Coronary artery (tissue), 2 donors: ENCODE measurements at regions not wholly inside any gene's neighbourhood (a gene's known extent, or its start where the extent isn't known, plus 50 kb on each side); places are given as distances from the start of the nearest gene placed in this dataset.
A peak's percentile ranks its signal among the peaks of the same experiment; 100 is the strongest.

Experiments
- DNase-seq: peaks from one replicate; pipeline ENCODE4 v3.0.0-alpha.2; 2017; ENCODE audit warnings: low spot score
- H3K27ac ChIP-seq, 2 donors: fragments of 200-600 bp; sonication (generic); one replicate each; pipeline ENCODE4 v1.5.1; 2016 to 2019
- H3K4me3 ChIP-seq: fragments of 200-600 bp; sonication (generic); 2 replicates; pipeline ENCODE4 v1.5.1; 2016; ENCODE audit warnings: mild to moderate bottlenecking, moderate library complexity
- TF ChIP-seq, protein P1 (sequence below): fragments of 200-600 bp; sonication (generic); IDR thresholded peaks from one replicate; pipeline ENCODE4 v1.5.1; 2019; ENCODE audit warnings: antibody characterized with exemption

DNA sequence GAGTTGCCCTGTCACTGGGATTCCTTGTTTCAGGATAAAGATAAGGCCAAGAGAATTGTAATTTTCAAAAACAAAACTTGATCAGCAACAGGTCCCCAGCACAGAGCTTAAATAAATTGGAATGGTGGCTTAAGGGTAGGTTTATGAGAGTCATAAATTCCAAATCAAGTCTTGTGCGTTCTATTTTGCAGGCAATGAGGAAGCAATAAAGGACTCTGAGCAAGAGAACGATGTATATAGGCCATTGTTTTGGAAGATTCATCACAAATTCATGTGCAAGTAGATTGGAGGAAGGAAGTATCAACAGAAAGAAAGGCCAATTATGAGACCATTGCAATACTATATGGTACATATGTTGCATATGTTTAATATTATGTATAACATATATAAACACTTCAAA, 65.7 kb upstream of the PGR start:
- TF ChIP-seq, protein P1, sequence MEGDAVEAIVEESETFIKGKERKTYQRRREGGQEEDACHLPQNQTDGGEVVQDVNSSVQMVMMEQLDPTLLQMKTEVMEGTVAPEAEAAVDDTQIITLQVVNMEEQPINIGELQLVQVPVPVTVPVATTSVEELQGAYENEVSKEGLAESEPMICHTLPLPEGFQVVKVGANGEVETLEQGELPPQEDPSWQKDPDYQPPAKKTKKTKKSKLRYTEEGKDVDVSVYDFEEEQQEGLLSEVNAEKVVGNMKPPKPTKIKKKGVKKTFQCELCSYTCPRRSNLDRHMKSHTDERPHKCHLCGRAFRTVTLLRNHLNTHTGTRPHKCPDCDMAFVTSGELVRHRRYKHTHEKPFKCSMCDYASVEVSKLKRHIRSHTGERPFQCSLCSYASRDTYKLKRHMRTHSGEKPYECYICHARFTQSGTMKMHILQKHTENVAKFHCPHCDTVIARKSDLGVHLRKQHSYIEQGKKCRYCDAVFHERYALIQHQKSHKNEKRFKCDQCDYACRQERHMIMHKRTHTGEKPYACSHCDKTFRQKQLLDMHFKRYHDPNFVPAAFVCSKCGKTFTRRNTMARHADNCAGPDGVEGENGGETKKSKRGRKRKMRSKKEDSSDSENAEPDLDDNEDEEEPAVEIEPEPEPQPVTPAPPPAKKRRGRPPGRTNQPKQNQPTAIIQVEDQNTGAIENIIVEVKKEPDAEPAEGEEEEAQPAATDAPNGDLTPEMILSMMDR, result no peak
- no peak overlapping the region for H3K4me3 ChIP-seq
- H3K27ac ChIP-seq, result no peak overlapping the region
- DNase-seq, result no peak

DNA sequence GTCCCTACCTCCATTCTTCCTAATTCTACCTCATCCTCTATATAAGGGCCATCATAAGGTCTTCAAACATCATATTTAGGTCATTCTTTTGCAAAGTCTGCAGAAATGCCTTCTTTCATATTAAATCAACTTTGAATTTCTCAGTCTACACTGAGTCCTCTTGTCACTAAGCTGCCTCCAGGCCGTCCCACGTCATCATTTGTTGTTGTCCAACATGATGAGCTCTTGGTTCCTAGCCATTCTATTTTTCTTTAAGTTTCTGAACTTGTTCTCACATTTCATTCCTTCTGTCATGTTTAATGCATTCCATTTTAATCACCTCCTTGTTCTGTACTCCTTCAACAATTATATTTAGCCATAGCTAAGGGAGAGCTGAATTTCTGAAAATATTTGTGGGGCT, 59.2 kb upstream of the PGR start:
- TF ChIP-seq, protein P1, result no peak
- Histone ChIP-seq H3K4me3 (no peak overlapping the region), H3K27ac (peak overlapping the region; percentile 6 to 56)
- DNase-seq, result no peak

DNA sequence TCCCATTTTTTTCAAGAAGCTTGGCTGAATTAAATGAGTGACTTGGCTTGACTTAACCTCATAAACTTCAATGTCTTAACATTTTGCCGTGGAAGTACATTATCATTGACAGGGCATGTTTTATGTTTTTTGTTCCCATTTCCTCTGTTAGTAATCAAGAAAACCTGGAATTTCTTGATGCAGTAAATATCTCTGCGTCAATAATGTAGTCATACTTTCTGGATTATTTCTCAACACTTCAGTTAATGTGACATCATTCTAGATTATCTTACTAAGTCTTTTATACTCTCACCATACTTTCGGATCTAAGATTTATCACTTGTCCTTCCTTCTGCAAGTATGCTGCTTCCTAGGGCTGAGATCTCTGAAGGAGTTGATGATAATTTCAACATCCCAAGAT, 58.6 kb upstream of the PGR start:
- TF ChIP-seq, protein P1, result no peak
- no peak for DNase-seq
- peak overlapping the region; percentile 6 to 56 for H3K27ac ChIP-seq
- peak overlapping the region; percentile 37 for H3K4me3 ChIP-seq

DNA sequence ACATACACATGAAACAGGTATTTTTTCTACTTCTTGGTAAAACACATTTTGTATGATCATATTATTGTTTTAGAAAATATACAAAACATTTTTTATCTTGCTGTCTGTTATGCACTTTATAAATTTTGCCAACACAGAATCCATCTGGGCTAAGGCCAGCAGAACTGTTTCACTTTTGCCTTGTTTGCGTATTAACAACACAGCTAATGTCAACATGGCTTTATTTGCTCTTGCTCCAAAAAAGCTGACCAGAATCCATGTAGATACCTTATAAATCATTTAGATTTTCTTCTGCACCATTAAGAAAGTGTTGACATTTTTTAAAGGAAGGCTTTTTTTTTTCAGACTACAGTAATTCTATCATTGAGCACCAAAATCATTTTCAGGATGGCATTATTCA, 58.1 kb upstream of the PGR start:
- Histone ChIP-seq H3K4me3 (peak overlapping the region; percentile 37), H3K27ac (peak overlapping the region; percentile 6 to 56)
- TF ChIP-seq, protein P1, result no peak
- DNase-seq, result no peak

DNA sequence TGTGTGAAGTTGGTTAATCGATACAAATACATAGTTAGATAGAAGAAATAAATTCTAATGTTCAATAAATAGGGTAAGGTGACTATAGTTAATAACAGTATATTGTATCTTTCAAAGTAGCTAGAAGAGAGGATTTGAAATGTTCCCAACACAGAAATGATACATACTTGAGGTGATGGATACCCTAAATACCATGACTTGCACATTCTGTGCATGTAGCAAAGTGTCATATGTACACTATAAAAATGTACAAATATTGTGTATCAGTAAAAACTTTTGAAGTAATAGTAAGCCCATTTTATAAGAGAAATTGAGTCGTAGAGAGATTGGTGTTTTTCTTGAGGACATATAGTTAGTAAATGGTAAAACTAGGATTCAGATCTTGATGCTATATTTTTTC, 56.4 kb upstream of the PGR start:
- TF ChIP-seq, protein P1, result no peak
- no peak overlapping the region for H3K4me3 ChIP-seq
- DNase-seq, result no peak
- H3K27ac ChIP-seq, result no peak overlapping the region

DNA sequence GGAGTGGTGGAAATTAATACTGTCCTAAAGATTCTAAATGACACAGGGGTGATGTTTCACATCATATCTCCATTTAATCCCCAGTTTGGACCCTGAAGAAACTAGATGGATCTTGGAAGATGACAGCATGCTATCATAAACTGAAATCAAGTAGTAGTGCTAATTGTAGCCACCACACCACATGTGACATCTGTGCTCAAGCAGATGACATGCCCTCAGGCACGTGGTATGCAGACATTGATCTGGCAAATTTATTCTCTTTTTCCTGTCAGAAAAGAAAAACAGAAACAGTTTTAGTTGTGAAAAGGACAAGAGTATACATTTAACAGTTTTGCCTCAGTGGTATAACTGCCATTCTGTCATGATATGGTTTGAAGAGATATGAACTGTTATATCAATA, 52.9 kb upstream of the PGR start:
- no peak overlapping the region for H3K4me3 ChIP-seq
- DNase-seq, result no peak
- H3K27ac ChIP-seq, result no peak overlapping the region
- TF ChIP-seq, protein P1, result no peak

- TF ChIP-seq, protein P1, result no peak
- Histone ChIP-seq H3K4me3 (no peak overlapping the region), H3K27ac (no peak overlapping the region)
- DNase-seq, result no peak
Observed at GRCh38 chr11:101180481-101180880, 50.9 kb upstream of the PGR start.
